PC-3 (cell line): ENCODE measurements at regions not wholly inside any gene's neighbourhood (a gene's known extent, or its start where the extent isn't known, plus 50 kb on each side); places are given as distances from the start of the nearest gene placed in this dataset.
"Not testable (repeated sequence)": the region's sequence is repeated elsewhere in the genome, so short reads cannot be mapped to it uniquely, and the experiment has no call there.

ENCODE experiments used
- ATAC-seq: fragments of 200-7000 bp; cut with Tn5 transposase; 2 replicates; pipeline ENCODE4 v1.9.1; 2020; ENCODE audit warnings: mild to moderate bottlenecking, moderate library complexity
- BruUV-seq: library from RNA; stranded (reverse); fragments of 400-500 nt; replicated peaks from 2 replicates; lab custom pipeline; 2021; lab: Mats Ljungman, UMichigan
- CTCF ChIA-PET: fragments of 300-600 bp; sonication (Branson Sonifier 250); formaldehyde crosslinking; loops from one replicate; lab custom pipeline; 2022; ENCODE audit warnings: antibody characterized with exemption; lab: Charles Lee
- POLR2A ChIA-PET: fragments of 300-600 bp; sonication (Branson Sonifier 250); formaldehyde crosslinking; loops from one replicate; lab custom pipeline; 2022; ENCODE audit warnings: antibody characterized with exemption; ENCODE audit not compliant: unreplicated experiment; lab: Charles Lee
- DNase-seq: peaks from one replicate; pipeline ENCODE4 v3.0.0-alpha.2; 2015
- H2AFZ ChIP-seq: fragments of 300-600 bp; sonication (generic); 2 replicates; pipeline ENCODE4 v1.6.0; 2016; ENCODE audit warnings: antibody characterized with exemption, low read length
- H3F3A ChIP-seq: fragments of 300-600 bp; sonication (generic); one replicate; pipeline ENCODE4 v1.6.0; 2017; ENCODE audit warnings: antibody characterized with exemption, low read length, control low read depth, mild to moderate bottlenecking; ENCODE audit not compliant: unreplicated experiment
- H3K27ac ChIP-seq: fragments of 300-600 bp; sonication (generic); 2 replicates; pipeline ENCODE4 v1.5.1; 2016; ENCODE audit warnings: mild to moderate bottlenecking, low read length
- H3K27me3 ChIP-seq: fragments of 300-600 bp; sonication (generic); 2 replicates; pipeline ENCODE4 v1.6.1; 2016; ENCODE audit warnings: low read length, mixed read lengths
- H3K36me3 ChIP-seq: fragments of 300-600 bp; sonication (generic); 2 replicates; pipeline ENCODE4 v1.6.1; 2016; ENCODE audit warnings: low read depth, mixed run types, low read length, mixed read lengths
- H3K4me1 ChIP-seq: fragments of 300-600 bp; sonication (generic); 2 replicates; pipeline ENCODE4 v1.5.1; 2016; ENCODE audit warnings: low read length; ENCODE audit not compliant: insufficient read depth
- H3K4me2 ChIP-seq: fragments of 300-600 bp; sonication (generic); 2 replicates; pipeline ENCODE4 v1.6.0; 2016; ENCODE audit warnings: low read length
- H3K4me3 ChIP-seq: fragments of 300-600 bp; sonication (generic); 2 replicates; pipeline ENCODE4 v1.5.1; 2016; ENCODE audit warnings: mild to moderate bottlenecking, low read length, mixed read lengths
- H3K79me2 ChIP-seq: fragments of 300-600 bp; sonication (generic); 2 replicates; pipeline ENCODE4 v1.6.1; 2017; ENCODE audit warnings: low read length, mixed read lengths
- H3K9ac ChIP-seq: fragments of 300-600 bp; sonication (generic); 2 replicates; pipeline ENCODE4 v1.6.0; 2016; ENCODE audit warnings: mild to moderate bottlenecking, low read length
- H3K9me2 ChIP-seq: fragments of 300-600 bp; sonication (generic); replicated peaks from 2 replicates; pipeline ENCODE4 v1.6.1; 2016; ENCODE audit warnings: mixed run types, low read length, mixed read lengths
- H3K9me3 ChIP-seq: fragments of 300-600 bp; sonication (generic); 2 replicates; pipeline ENCODE4 v1.6.1; 2016; ENCODE audit warnings: low read length, mixed read lengths
- H4K20me1 ChIP-seq: fragments of 300-600 bp; sonication (generic); 2 replicates; pipeline ENCODE4 v1.6.1; 2016; ENCODE audit warnings: low read length, mixed read lengths
- CTCF ChIP-seq: fragments of 300-600 bp; sonication (generic); conservative IDR thresholded peaks from 2 replicates; pipeline ENCODE4 v1.5.1; 2017; ENCODE audit warnings: antibody characterized with exemption, low read depth, mild to moderate bottlenecking, low read length
- EZH2 ChIP-seq: fragments of 300-600 bp; sonication (generic); IDR thresholded peaks from one replicate; pipeline ENCODE4 v1.6.1; 2017; ENCODE audit warnings: antibody characterized with exemption, mild to moderate bottlenecking, low read length; ENCODE audit not compliant: unreplicated experiment
- EZH2phosphoT487 ChIP-seq: fragments of 300-600 bp; sonication (generic); IDR thresholded peaks from 2 replicates; pipeline ENCODE4 v1.6.1; 2018; ENCODE audit warnings: mild to moderate bottlenecking, antibody characterized with exemption, low read length, borderline replicate concordance
- intact Hi-C: fragments of 100-400 bp; cut with micrococcal nuclease; formaldehyde crosslinking; loops from 2 replicates; pipeline ENCODE4 v1.9.0; 2023

GRCh38 chr18:75696391-75696790, 268.9 kb upstream of the SMIM21 start:
- intact Hi-C loops: no loop called here
- no peaks in the 10 kb centered on the region for H3K36me3 ChIP-seq
- CTCF ChIA-PET: no interaction called here
- no peaks in the 10 kb centered on the region for H3K9me3 ChIP-seq
- no peak overlapping the region for H3K9ac ChIP-seq
- BruUV-seq: no TSS peak
- H3F3A ChIP-seq: no peaks in the 10 kb centered on the region
- H3K4me2 ChIP-seq: no peak overlapping the region
- H3K4me3 ChIP-seq: no peak overlapping the region
- POLR2A ChIA-PET: no interaction called here
- H4K20me1 ChIP-seq: no peaks in the 10 kb centered on the region
- no peaks in the 10 kb centered on the region for H3K9me2 ChIP-seq
- H3K27me3 ChIP-seq: peaks cover 52% of the 10 kb centered on the region
- no peak for ATAC-seq
- no peaks in the 10 kb centered on the region for H3K4me1 ChIP-seq
- H3K27ac ChIP-seq: no peak overlapping the region
- no peak for TF ChIP-seq CTCF
- no peak for TF ChIP-seq EZH2phosphoT487
- no peak for TF ChIP-seq EZH2
- no peak for DNase-seq
- no peak overlapping the region for H2AFZ ChIP-seq
- no peaks in the 10 kb centered on the region for H3K79me2 ChIP-seq

DNA sequence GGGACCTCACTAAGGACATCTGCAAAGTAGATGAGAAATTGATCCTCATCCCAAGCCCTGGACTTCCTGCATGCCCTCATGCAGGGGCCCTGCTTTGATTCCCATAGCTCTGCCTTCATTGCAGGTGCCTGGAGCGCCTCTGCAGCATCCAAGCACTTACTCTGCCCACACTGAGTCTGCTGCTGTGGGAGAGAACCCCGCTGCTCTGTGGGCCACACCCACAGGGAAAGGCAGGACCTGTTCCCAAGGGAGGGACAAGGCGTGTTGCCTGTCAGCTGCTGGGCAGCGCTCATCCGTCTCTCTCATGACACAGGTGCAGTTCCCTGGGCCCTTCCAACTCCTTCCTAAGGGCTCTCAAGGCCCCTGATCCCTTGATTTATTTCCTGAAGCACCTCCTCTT, 266.8 kb upstream of the SMIM21 start:
- no TSS peak for BruUV-seq
- ATAC-seq (no peak), DNase-seq (no peak)
- CTCF ChIA-PET: no interaction called here
- no peak overlapping the region for H3K4me2 ChIP-seq
- POLR2A ChIA-PET: no interaction called here
- no peaks in the 10 kb centered on the region for H3K79me2 ChIP-seq
- no peaks in the 10 kb centered on the region for H3K36me3 ChIP-seq
- no peaks in the 10 kb centered on the region for H3K9me3 ChIP-seq
- H3K4me1 ChIP-seq: no peaks in the 10 kb centered on the region
- H3K9me2 ChIP-seq: no peaks in the 10 kb centered on the region
- no peak overlapping the region for H3K27ac ChIP-seq
- TF ChIP-seq EZH2phosphoT487 (no peak), EZH2 (no peak), CTCF (no peak)
- H2AFZ ChIP-seq: no peak overlapping the region
- intact Hi-C loops: no loop called here
- H3K9ac ChIP-seq: no peak overlapping the region
- no peaks in the 10 kb centered on the region for H4K20me1 ChIP-seq
- no peaks in the 10 kb centered on the region for H3F3A ChIP-seq
- no peak overlapping the region for H3K4me3 ChIP-seq
- peaks cover 63% of the 10 kb centered on the region for H3K27me3 ChIP-seq

DNA sequence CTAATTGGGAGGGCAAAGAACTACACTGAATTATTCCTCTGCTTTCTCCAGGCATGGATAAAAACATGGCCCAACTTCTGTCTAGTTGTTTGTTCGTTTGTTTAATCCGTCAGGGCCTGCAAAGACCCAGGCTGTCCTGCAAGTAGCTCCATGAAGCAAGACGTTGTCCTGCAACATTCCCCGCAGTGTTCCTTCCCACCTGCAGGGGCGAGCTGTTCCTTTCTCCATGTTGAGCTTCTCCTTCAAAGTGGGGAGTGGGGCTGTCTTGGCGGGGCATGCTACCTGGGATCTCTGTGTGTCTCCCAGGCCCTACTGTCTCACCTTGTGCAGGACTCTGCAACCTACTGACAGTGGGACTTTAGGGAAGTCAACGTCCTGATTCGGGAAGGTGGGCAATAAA, 264.0 kb upstream of the SMIM21 start:
- ChIA-PET CTCF (no interaction called here), POLR2A (no interaction called here)
- Histone ChIP-seq H3K9me2 (no peaks in the 10 kb centered on the region), H3K27me3 (peaks cover 78% of the 10 kb centered on the region), H2AFZ (no peak overlapping the region), H3K36me3 (no peaks in the 10 kb centered on the region), H3K9ac (no peak overlapping the region), H3K79me2 (no peaks in the 10 kb centered on the region), H4K20me1 (no peaks in the 10 kb centered on the region), H3F3A (no peaks in the 10 kb centered on the region), H3K4me2 (no peak overlapping the region), H3K9me3 (no peaks in the 10 kb centered on the region), H3K4me3 (no peak overlapping the region), H3K27ac (no peak overlapping the region), H3K4me1 (no peaks in the 10 kb centered on the region)
- DNase-seq (no peak), ATAC-seq (no peak)
- intact Hi-C loops: no loop called here
- TF ChIP-seq EZH2 (no peak), CTCF (no peak; the same call in 1 of the 2 replicates), EZH2phosphoT487 (no peak)
- no TSS peak for BruUV-seq

- H3K4me2 ChIP-seq, H3K9me3 ChIP-seq, DNase-seq, H3K9me2 ChIP-seq, CTCF ChIA-PET, BruUV-seq, H3K27ac ChIP-seq, ATAC-seq, H2AFZ ChIP-seq, H3K4me3 ChIP-seq, POLR2A ChIA-PET, H3K79me2 ChIP-seq, H3F3A ChIP-seq, H3K4me1 ChIP-seq, intact Hi-C loops, H4K20me1 ChIP-seq, H3K9ac ChIP-seq, H3K36me3 ChIP-seq: not testable (repeated sequence)
- peaks cover 73% of the 10 kb centered on the region for H3K27me3 ChIP-seq
Measured at GRCh38 chr18:75690283-75690682, 262.8 kb upstream of the SMIM21 start.
